GM23338 (cell line): ENCODE measurements at regions not wholly inside any gene's neighbourhood (a gene's known extent, or its start where the extent isn't known, plus 50 kb on each side); places are given as distances from the start of the nearest gene placed in this dataset.

Source experiments
- ATAC-seq: fragments of 200-7000 bp; cut with Tn5 transposase; 3 replicates; pipeline ENCODE4 v1.9.1; 2020
- DNase-seq: peaks from one replicate; pipeline ENCODE4 v3.0.0-alpha.2; 2015; ENCODE audit warnings: low spot score
- H2AFZ ChIP-seq: fragments of 200-600 bp; sonication (generic); 2 replicates; pipeline ENCODE4 v1.8.0; 2016; ENCODE audit warnings: antibody characterized with exemption, mild to moderate bottlenecking, moderate library complexity
- H3F3A ChIP-seq: fragments of 200-600 bp; sonication (generic); replicated peaks from 2 replicates; pipeline ENCODE4 v1.8.0; 2017; ENCODE audit warnings: antibody characterized with exemption, mixed run types, low read depth
- H3K27ac ChIP-seq: fragments of 200-600 bp; sonication (generic); 2 replicates; pipeline ENCODE4 v1.6.1; 2016; ENCODE audit warnings: low read depth
- H3K27me3 ChIP-seq: fragments of 200-600 bp; sonication (generic); 2 replicates; pipeline ENCODE4 v1.8.0; 2016; ENCODE audit warnings: mild to moderate bottlenecking, mixed run types, moderate library complexity; ENCODE audit not compliant: insufficient read depth
- H3K36me3 ChIP-seq: fragments of 200-600 bp; sonication (generic); 2 replicates; pipeline ENCODE4 v1.8.0; 2016; ENCODE audit warnings: mild to moderate bottlenecking; ENCODE audit not compliant: insufficient read depth
- H3K4me1 ChIP-seq: fragments of 200-600 bp; sonication (generic); 2 replicates; pipeline ENCODE4 v1.8.0; 2016; ENCODE audit warnings: mild to moderate bottlenecking, moderate library complexity; ENCODE audit not compliant: insufficient read depth
- H3K4me2 ChIP-seq: fragments of 200-600 bp; sonication (generic); 2 replicates; pipeline ENCODE4 v1.7.1; 2017; ENCODE audit warnings: mixed run types
- H3K4me3 ChIP-seq: fragments of 200-600 bp; sonication (generic); 2 replicates; pipeline ENCODE4 v1.6.1; 2016; ENCODE audit warnings: mixed run types
- H3K79me2 ChIP-seq: fragments of 200-600 bp; sonication (generic); replicated peaks from 2 replicates; pipeline ENCODE4 v1.8.0; 2017; ENCODE audit warnings: mild to moderate bottlenecking; ENCODE audit not compliant: insufficient read depth
- H3K9me2 ChIP-seq: fragments of 200-600 bp; sonication (generic); 2 replicates; pipeline ENCODE4 v1.8.0; 2017; ENCODE audit not compliant: insufficient read depth
- H4K20me1 ChIP-seq: fragments of 200-600 bp; sonication (generic); replicated peaks from 2 replicates; pipeline ENCODE4 v1.8.0; 2017; ENCODE audit warnings: mild to moderate bottlenecking; ENCODE audit not compliant: insufficient read depth
- H3K27ac Mint-ChIP-seq: 2 replicates; pipeline ENCODE4 v1.8.0; 2020; ENCODE audit warnings: inconsistent platforms, mild to moderate bottlenecking, moderate library complexity, mixed read lengths
- H3K27me3 Mint-ChIP-seq: 3 replicates; pipeline ENCODE4 v1.8.0; 2022; ENCODE audit warnings: low read depth, mild to moderate bottlenecking, moderate library complexity, mixed read lengths, inconsistent platforms; ENCODE audit not compliant: insufficient read depth, poor library complexity
- H3K36me3 Mint-ChIP-seq: 3 replicates; pipeline ENCODE4 v1.8.0; 2021; ENCODE audit warnings: low read depth, mild to moderate bottlenecking, inconsistent platforms, moderate library complexity, mixed read lengths
- H3K4me1 Mint-ChIP-seq: 3 replicates; pipeline ENCODE4 v1.8.0; 2020; ENCODE audit warnings: mild to moderate bottlenecking, inconsistent platforms, mixed read lengths
- H3K4me3 Mint-ChIP-seq: 3 replicates; pipeline ENCODE4 v1.8.0; 2021; ENCODE audit warnings: moderate library complexity, mild to moderate bottlenecking, inconsistent platforms, mixed read lengths
- H3K9me3 Mint-ChIP-seq: 3 replicates; pipeline ENCODE4 v1.8.0; 2020; ENCODE audit warnings: moderate library complexity, mild to moderate bottlenecking, inconsistent platforms, mixed read lengths
- CREB1 ChIP-seq: fragments of 250-450 bp; sonication (Bioruptor Pico); IDR thresholded peaks from 2 replicates; pipeline ENCODE4 v1.5.0; 2020; ENCODE audit warnings: low read depth, mild to moderate bottlenecking, moderate library complexity
- ETS1 ChIP-seq: IDR thresholded peaks from 2 replicates; pipeline ENCODE4 v1.6.1; 2016; ENCODE audit warnings: antibody characterized with exemption
- EZH2 ChIP-seq: fragments of 200-600 bp; sonication (generic); IDR thresholded peaks from one replicate; pipeline ENCODE4 v1.8.0; 2017; ENCODE audit warnings: antibody characterized with exemption, mild to moderate bottlenecking, low read depth; ENCODE audit not compliant: unreplicated experiment
- EZH2phosphoT487 ChIP-seq: fragments of 200-600 bp; sonication (generic); IDR thresholded peaks from one replicate; pipeline ENCODE4 v1.8.1; 2018; ENCODE audit warnings: antibody characterized with exemption; ENCODE audit not compliant: unreplicated experiment
- JUNB ChIP-seq: IDR thresholded peaks from one replicate; pipeline ENCODE4 v1.6.1; 2016; ENCODE audit warnings: antibody characterized with exemption; ENCODE audit not compliant: unreplicated experiment
- NANOG ChIP-seq: IDR thresholded peaks from 2 replicates; pipeline ENCODE4 v1.6.1; 2016; ENCODE audit warnings: antibody characterized with exemption, borderline replicate concordance
- POLR2AphosphoS5 ChIP-seq: IDR thresholded peaks from 2 replicates; pipeline ENCODE4 v1.6.1; 2016; ENCODE audit warnings: antibody characterized with exemption, low read depth
- REST ChIP-seq: IDR thresholded peaks from one replicate; pipeline ENCODE4 v1.6.1; 2018; ENCODE audit warnings: antibody characterized with exemption; ENCODE audit not compliant: unreplicated experiment
- STAT1 ChIP-seq: IDR thresholded peaks from one replicate; pipeline ENCODE4 v1.6.1; 2016; ENCODE audit warnings: antibody characterized with exemption; ENCODE audit not compliant: unreplicated experiment
- ZNF114 ChIP-seq: fragments of 250-450 bp; sonication (Bioruptor Pico); IDR thresholded peaks from 2 replicates; pipeline ENCODE4 v1.5.0; 2020; ENCODE audit warnings: mild to moderate bottlenecking, moderate library complexity
- ZNF331 ChIP-seq: fragments of 250-450 bp; sonication (Bioruptor Pico); IDR thresholded peaks from 2 replicates; pipeline ENCODE4 v1.5.0; 2020; ENCODE audit warnings: low read depth, mild to moderate bottlenecking, moderate library complexity
- TF ChIP-seq, protein P1 (sequence below), 2 experiments: fragments of 200-600 bp in 1 of 2; sonication (generic) in 1 of 2; conservative IDR thresholded peaks; 2 replicates each; pipeline versions ENCODE4 v1.5.1 to v1.6.1; 2016 to 2017; ENCODE audit warnings: antibody characterized with exemption in 2 of 2, low read depth in 2 of 2, mild to moderate bottlenecking in 2 of 2, moderate library complexity in 1 of 2
- TF ChIP-seq, protein P2 (sequence below): fragments of 250-450 bp; sonication (Bioruptor Pico); IDR thresholded peaks from 2 replicates; pipeline ENCODE4 v1.5.0; 2020; ENCODE audit warnings: mild to moderate bottlenecking, moderate library complexity

GRCh38 chr9:134242706-134243105 lies 78.3 kb upstream of the RNU6ATAC start:
- Mint-ChIP-seq H3K27me3 (peaks cover 6% of the 10 kb centered on the region), H3K27ac (no peak overlapping the region), H3K4me1 (no peaks in the 10 kb centered on the region; the same call in 2 of the 3 replicates), H3K4me3 (no peak overlapping the region), H3K9me3 (peaks cover 7% of the 10 kb centered on the region; the same call in 2 of the 3 replicates), H3K36me3 (peaks cover 3% of the 10 kb centered on the region; the same call in 1 of the 3 replicates)
- no peaks in the 10 kb centered on the region for H3K36me3 ChIP-seq
- ATAC-seq: no peak
- H3K27me3 ChIP-seq: no peaks in the 10 kb centered on the region
- H3K4me3 ChIP-seq: no peak overlapping the region
- no peak overlapping the region for H3K27ac ChIP-seq
- no peak overlapping the region for H3K4me2 ChIP-seq
- H3F3A ChIP-seq: no peaks in the 10 kb centered on the region
- no peaks in the 10 kb centered on the region for H3K9me2 ChIP-seq
- no peak for TF ChIP-seq POLR2AphosphoS5
- TF ChIP-seq CREB1 (CRISPR knock-in tag): no peak
- TF ChIP-seq STAT1: no peak
- no peak for TF ChIP-seq ZNF114 (CRISPR knock-in tag)
- TF ChIP-seq EZH2: no peak
- TF ChIP-seq, protein P1, sequence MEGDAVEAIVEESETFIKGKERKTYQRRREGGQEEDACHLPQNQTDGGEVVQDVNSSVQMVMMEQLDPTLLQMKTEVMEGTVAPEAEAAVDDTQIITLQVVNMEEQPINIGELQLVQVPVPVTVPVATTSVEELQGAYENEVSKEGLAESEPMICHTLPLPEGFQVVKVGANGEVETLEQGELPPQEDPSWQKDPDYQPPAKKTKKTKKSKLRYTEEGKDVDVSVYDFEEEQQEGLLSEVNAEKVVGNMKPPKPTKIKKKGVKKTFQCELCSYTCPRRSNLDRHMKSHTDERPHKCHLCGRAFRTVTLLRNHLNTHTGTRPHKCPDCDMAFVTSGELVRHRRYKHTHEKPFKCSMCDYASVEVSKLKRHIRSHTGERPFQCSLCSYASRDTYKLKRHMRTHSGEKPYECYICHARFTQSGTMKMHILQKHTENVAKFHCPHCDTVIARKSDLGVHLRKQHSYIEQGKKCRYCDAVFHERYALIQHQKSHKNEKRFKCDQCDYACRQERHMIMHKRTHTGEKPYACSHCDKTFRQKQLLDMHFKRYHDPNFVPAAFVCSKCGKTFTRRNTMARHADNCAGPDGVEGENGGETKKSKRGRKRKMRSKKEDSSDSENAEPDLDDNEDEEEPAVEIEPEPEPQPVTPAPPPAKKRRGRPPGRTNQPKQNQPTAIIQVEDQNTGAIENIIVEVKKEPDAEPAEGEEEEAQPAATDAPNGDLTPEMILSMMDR (conservative IDR thresholded peaks at IDR 0.05; ENCODE audit: low read depth in 2 of 2): no peak
- TF ChIP-seq NANOG: no peak
- TF ChIP-seq EZH2phosphoT487: no peak
- no peak for TF ChIP-seq REST
- TF ChIP-seq ZNF331 (CRISPR knock-in tag): no peak
- TF ChIP-seq, protein P2, sequence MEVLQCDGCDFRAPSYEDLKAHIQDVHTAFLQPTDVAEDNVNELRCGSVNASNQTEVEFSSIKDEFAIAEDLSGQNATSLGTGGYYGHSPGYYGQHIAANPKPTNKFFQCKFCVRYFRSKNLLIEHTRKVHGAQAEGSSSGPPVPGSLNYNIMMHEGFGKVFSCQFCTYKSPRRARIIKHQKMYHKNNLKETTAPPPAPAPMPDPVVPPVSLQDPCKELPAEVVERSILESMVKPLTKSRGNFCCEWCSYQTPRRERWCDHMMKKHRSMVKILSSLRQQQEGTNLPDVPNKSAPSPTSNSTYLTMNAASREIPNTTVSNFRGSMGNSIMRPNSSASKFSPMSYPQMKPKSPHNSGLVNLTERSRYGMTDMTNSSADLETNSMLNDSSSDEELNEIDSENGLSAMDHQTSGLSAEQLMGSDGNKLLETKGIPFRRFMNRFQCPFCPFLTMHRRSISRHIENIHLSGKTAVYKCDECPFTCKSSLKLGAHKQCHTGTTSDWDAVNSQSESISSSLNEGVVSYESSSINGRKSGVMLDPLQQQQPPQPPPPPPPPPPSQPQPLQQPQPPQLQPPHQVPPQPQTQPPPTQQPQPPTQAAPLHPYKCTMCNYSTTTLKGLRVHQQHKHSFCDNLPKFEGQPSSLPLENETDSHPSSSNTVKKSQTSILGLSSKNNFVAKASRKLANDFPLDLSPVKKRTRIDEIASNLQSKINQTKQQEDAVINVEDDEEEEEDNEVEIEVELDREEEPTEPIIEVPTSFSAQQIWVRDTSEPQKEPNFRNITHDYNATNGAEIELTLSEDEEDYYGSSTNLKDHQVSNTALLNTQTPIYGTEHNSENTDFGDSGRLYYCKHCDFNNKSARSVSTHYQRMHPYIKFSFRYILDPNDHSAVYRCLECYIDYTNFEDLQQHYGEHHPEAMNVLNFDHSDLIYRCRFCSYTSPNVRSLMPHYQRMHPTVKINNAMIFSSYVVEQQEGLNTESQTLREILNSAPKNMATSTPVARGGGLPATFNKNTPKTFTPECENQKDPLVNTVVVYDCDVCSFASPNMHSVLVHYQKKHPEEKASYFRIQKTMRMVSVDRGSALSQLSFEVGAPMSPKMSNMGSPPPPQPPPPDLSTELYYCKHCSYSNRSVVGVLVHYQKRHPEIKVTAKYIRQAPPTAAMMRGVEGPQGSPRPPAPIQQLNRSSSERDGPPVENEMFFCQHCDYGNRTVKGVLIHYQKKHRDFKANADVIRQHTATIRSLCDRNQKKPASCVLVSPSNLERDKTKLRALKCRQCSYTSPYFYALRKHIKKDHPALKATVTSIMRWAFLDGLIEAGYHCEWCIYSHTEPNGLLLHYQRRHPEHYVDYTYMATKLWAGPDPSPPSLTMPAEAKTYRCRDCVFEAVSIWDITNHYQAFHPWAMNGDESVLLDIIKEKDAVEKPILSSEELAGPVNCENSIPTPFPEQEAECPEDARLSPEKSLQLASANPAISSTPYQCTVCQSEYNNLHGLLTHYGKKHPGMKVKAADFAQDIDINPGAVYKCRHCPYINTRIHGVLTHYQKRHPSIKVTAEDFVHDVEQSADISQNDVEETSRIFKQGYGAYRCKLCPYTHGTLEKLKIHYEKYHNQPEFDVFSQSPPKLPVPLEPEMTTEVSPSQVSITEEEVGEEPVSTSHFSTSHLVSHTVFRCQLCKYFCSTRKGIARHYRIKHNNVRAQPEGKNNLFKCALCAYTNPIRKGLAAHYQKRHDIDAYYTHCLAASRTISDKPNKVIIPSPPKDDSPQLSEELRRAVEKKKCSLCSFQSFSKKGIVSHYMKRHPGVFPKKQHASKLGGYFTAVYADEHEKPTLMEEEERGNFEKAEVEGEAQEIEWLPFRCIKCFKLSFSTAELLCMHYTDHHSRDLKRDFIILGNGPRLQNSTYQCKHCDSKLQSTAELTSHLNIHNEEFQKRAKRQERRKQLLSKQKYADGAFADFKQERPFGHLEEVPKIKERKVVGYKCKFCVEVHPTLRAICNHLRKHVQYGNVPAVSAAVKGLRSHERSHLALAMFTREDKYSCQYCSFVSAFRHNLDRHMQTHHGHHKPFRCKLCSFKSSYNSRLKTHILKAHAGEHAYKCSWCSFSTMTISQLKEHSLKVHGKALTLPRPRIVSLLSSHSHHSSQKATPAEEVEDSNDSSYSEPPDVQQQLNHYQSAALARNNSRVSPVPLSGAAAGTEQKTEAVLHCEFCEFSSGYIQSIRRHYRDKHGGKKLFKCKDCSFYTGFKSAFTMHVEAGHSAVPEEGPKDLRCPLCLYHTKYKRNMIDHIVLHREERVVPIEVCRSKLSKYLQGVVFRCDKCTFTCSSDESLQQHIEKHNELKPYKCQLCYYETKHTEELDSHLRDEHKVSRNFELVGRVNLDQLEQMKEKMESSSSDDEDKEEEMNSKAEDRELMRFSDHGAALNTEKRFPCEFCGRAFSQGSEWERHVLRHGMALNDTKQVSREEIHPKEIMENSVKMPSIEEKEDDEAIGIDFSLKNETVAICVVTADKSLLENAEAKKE: no peak
- TF ChIP-seq ETS1: no peak
- TF ChIP-seq JUNB: no peak
- no peaks in the 10 kb centered on the region for H4K20me1 ChIP-seq
- H3K79me2 ChIP-seq: no peaks in the 10 kb centered on the region
- no peak overlapping the region for H2AFZ ChIP-seq
- no peaks in the 10 kb centered on the region for H3K4me1 ChIP-seq
- no peak for DNase-seq
